AG10803 (cell line): ENCODE measurements at regions not wholly inside any gene's neighbourhood (a gene's known extent, or its start where the extent isn't known, plus 50 kb on each side); places are given as distances from the start of the nearest gene placed in this dataset.

Experiments used
- DNase-seq: peaks from one replicate; pipeline ENCODE4 v3.0.0; 2010; ENCODE audit warnings: low read depth
- H3K4me3 ChIP-seq: 2 replicates; pipeline ENCODE4 v1.5.1; 2011; ENCODE audit warnings: mild to moderate bottlenecking, low read length, control low read depth
- TF ChIP-seq, protein P1 (sequence below): conservative IDR thresholded peaks from 2 replicates; pipeline ENCODE4 v1.5.1; 2011; ENCODE audit warnings: mild to moderate bottlenecking, low read length, control low read depth, inconsistent platforms

- no peak overlapping the region for H3K4me3 ChIP-seq
- no peak for DNase-seq
- TF ChIP-seq, protein P1, sequence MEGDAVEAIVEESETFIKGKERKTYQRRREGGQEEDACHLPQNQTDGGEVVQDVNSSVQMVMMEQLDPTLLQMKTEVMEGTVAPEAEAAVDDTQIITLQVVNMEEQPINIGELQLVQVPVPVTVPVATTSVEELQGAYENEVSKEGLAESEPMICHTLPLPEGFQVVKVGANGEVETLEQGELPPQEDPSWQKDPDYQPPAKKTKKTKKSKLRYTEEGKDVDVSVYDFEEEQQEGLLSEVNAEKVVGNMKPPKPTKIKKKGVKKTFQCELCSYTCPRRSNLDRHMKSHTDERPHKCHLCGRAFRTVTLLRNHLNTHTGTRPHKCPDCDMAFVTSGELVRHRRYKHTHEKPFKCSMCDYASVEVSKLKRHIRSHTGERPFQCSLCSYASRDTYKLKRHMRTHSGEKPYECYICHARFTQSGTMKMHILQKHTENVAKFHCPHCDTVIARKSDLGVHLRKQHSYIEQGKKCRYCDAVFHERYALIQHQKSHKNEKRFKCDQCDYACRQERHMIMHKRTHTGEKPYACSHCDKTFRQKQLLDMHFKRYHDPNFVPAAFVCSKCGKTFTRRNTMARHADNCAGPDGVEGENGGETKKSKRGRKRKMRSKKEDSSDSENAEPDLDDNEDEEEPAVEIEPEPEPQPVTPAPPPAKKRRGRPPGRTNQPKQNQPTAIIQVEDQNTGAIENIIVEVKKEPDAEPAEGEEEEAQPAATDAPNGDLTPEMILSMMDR, result no peak
Measured at GRCh38 chr15:53310709-53311108, 448.8 kb downstream of the WDR72 start.

- TF ChIP-seq, protein P1, result no peak
- no peak for DNase-seq
- H3K4me3 ChIP-seq, result no peak overlapping the region
Measured at GRCh38 chr15:53307952-53308624, 451.4 kb downstream of the WDR72 start.

GRCh38 chr15:53305554-53305953 is 453.9 kb downstream of the WDR72 start:
- TF ChIP-seq, protein P1, result no peak
- DNase-seq, result no peak
- H3K4me3 ChIP-seq, result no peak overlapping the region

- TF ChIP-seq, protein P1, result no peak
Measured at GRCh38 chr15:53305101-53305500, 454.4 kb downstream of the WDR72 start.

GRCh38 chr15:53297828-53298227 is 461.6 kb downstream of the WDR72 start:
- no peak overlapping the region for H3K4me3 ChIP-seq
- TF ChIP-seq, protein P1, result no peak
- DNase-seq, result no peak

More at GRCh38 chr15:53305101-53305500, 454.4 kb downstream of the WDR72 start:
- DNase-seq, result no peak
- H3K4me3 ChIP-seq, result no peak overlapping the region

GRCh38 chr15:53296603-53297002 is 462.9 kb downstream of the WDR72 start:
- TF ChIP-seq, protein P1, result no peak
- H3K4me3 ChIP-seq, result no peak overlapping the region
- DNase-seq, result no peak

DNA sequence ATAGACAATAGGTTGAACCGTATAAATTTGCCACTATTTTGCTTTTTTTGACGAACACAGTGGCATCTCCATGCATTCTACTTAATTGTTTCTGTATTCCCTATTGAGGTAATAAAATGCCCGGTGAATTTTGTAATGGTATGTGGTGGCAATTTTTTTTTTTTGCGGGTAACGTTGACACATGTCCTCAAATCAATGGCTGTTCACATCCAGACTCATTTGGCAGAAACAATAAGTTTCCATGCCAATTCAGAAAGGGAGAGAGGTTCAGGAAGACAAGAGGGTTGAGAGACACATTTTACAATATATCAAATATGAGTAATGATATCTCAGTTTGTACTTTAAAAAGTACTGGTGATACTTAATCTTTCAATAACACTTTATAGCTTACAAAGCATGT is 463.9 kb downstream of the WDR72 start:
- H3K4me3 ChIP-seq, result no peak overlapping the region
- DNase-seq, result no peak
- TF ChIP-seq, protein P1, result no peak
